Medulla oblongata (tissue), 1 donor: ENCODE measurements at regions not wholly inside any gene's neighbourhood (a gene's known extent, or its start where the extent isn't known, plus 50 kb on each side); places are given as distances from the start of the nearest gene placed in this dataset.

Source experiments
- DNase-seq: peaks from one replicate; pipeline ENCODE4 v3.0.0-alpha.2; 2015; ENCODE audit errors: extremely low spot score

GRCh38 chr10:131732631-131733127 is 168.1 kb upstream of the PPP2R2D start:
- DNase-seq, result no peak

- DNase-seq, result no peak
Observed at GRCh38 chr10:131733596-131733995, 167.2 kb upstream of the PPP2R2D start.

- DNase-seq, result no peak
Observed at GRCh38 chr10:131735577-131735976, 165.2 kb upstream of the PPP2R2D start.

GRCh38 chr10:131736321-131736980 is 164.4 kb upstream of the PPP2R2D start:
- no peak for DNase-seq

GRCh38 chr10:131737543-131738395 is 163.0 kb upstream of the PPP2R2D start:
- DNase-seq, result no peak

GRCh38 chr10:131738396-131738735 is 162.4 kb upstream of the PPP2R2D start:
- DNase-seq, result no peak

GRCh38 chr10:131739206-131739605 is 161.6 kb upstream of the PPP2R2D start:
- no peak for DNase-seq

- DNase-seq, result no peak
Observed at GRCh38 chr10:131742500-131742951, 158.3 kb upstream of the PPP2R2D start.

- no peak for DNase-seq
Observed at GRCh38 chr10:131743190-131744151, 157.3 kb upstream of the PPP2R2D start.

GRCh38 chr10:131744346-131744745 is 156.5 kb upstream of the PPP2R2D start:
- DNase-seq, result no peak

- DNase-seq, result no peak
Observed at GRCh38 chr10:131745591-131745990, 155.2 kb upstream of the PPP2R2D start.

- no peak for DNase-seq
Observed at GRCh38 chr10:131746241-131746711, 154.5 kb upstream of the PPP2R2D start.

GRCh38 chr10:131746785-131747184 is 154.0 kb upstream of the PPP2R2D start:
- DNase-seq, result no peak

GRCh38 chr10:131747251-131747650 is 153.6 kb upstream of the PPP2R2D start:
- no peak for DNase-seq

- DNase-seq, result no peak
Observed at GRCh38 chr10:131747791-131748190, 153.0 kb upstream of the PPP2R2D start.

- no peak for DNase-seq
Observed at GRCh38 chr10:131748191-131748590, 152.6 kb upstream of the PPP2R2D start.

- DNase-seq, result no peak
Observed at GRCh38 chr10:131748831-131749766, 151.7 kb upstream of the PPP2R2D start.

- DNase-seq, result no peak
Observed at GRCh38 chr10:131749767-131750142, 151.1 kb upstream of the PPP2R2D start.

- DNase-seq, result no peak
Observed at GRCh38 chr10:131750171-131750895, 150.5 kb upstream of the PPP2R2D start.
